ENCODE measurements at regions not wholly inside any gene's neighbourhood (a gene's known extent, or its start where the extent isn't known, plus 50 kb on each side); places are given as distances from the start of the nearest gene placed in this dataset.

DNA sequence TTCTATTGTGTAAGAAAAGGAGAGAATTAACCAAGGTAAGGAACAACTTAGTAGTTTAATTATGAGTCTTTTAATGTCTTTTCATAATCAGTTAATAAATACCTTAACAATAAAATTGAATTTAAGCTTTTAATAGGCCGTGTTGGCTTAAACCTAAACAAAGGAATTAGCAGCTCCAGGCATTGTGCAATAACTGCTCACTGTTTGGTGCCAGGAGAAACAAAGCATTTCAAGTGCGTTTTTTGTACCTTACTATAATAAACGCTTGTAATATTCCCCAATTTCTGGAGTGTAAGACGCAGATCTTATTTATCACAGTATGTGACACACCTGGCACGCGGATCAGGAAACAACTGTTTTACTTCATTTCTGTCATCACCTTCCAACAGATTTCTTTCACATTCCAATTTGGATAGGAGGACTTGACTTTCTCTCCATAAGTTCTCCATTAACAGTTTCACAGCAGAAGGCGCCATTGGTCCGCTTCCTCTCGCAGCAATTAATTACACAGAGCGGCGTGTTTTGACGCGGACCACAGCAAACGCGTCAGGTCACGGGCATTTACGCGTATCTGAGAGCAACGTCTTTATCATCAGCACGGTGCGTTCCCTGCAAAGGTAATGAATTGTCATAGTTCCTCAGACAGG, 335.8 kb upstream of the NT5E start:
- intact Hi-C loops (cut with DNase I, micrococcal nuclease) = no loop called here
- H3K4me3 ChIP-seq = no peak overlapping the region
- H3K9me3 ChIP-seq = no peaks in the 10 kb centered on the region
- ATAC-seq (no peak), DNase-seq (no peak)
- H3K36me3 ChIP-seq (ENCODE audit: low read depth) = no peaks in the 10 kb centered on the region
- no peaks in the 10 kb centered on the region for H3K4me1 ChIP-seq (ENCODE audit: low read depth)
- no peak for TF ChIP-seq CTCF (IDR thresholded peaks at IDR 0.05)

DNA sequence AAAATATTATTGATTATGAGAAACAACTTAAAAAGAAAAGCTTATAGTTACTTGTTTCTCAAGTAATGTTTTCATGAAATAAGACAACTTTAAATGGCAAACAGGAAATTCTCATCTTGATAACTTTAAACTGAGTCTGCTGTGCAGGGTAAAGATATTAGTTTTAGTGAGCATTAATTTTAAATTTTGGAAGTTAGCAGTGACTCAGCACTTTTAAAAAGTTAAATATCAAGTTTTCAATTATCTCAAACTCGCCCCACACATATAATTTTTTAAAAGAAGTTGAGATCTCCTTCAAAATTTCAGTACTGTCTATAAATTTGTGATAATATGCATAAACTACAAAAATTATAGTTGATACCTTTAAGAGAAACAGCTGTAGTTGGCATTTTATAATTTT, 337.3 kb upstream of the NT5E start:
- intact Hi-C loops (cut with DNase I, micrococcal nuclease) = no loop called here
- ATAC-seq = no peak
- DNase-seq = no peak
- H3K36me3 ChIP-seq (ENCODE audit: low read depth) = no peaks in the 10 kb centered on the region
- no peak overlapping the region for H3K4me3 ChIP-seq
- H3K9me3 ChIP-seq = no peaks in the 10 kb centered on the region
- no peak for TF ChIP-seq CTCF (IDR thresholded peaks at IDR 0.05)
- no peaks in the 10 kb centered on the region for H3K4me1 ChIP-seq (ENCODE audit: low read depth)

GRCh38 chr6:85111481-85112011, 338.3 kb upstream of the NT5E start:
- no peak for DNase-seq
- Histone ChIP-seq H3K36me3 (ENCODE audit: low read depth) (no peaks in the 10 kb centered on the region), H3K9me3 (no peaks in the 10 kb centered on the region), H3K4me1 (ENCODE audit: low read depth) (no peaks in the 10 kb centered on the region), H3K4me3 (no peak overlapping the region)
- no peak for ATAC-seq
- intact Hi-C loops (cut with DNase I, micrococcal nuclease) = no loop called here
- TF ChIP-seq CTCF (IDR thresholded peaks at IDR 0.05) = no peak

DNA sequence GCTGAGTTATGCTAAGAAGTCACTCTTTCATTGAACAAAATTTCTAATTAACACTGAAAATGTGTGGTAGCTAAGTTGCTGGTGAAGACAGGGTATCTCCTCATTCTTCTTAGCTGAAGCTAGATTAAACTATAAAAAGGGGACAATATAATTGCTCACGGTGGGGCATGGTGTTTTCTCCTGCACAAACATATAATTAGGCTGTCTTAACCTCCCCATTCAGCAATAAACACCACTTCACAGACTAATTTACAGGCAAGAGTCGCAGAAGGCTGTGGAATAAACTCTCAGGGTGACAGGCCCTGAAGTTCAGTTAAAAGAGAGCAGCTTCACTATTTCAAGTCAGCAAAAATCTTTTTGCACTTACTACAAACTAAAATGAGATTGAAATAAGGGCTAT, 338.9 kb upstream of the NT5E start:
- Histone ChIP-seq H3K4me3 (no peak overlapping the region), H3K36me3 (ENCODE audit: low read depth) (no peaks in the 10 kb centered on the region), H3K4me1 (ENCODE audit: low read depth) (no peaks in the 10 kb centered on the region), H3K9me3 (no peaks in the 10 kb centered on the region)
- no peak for ATAC-seq
- no peak for DNase-seq
- no peak for TF ChIP-seq CTCF (IDR thresholded peaks at IDR 0.05)
- intact Hi-C loops (cut with DNase I, micrococcal nuclease) = no loop called here

- H3K9me3 ChIP-seq = no peaks in the 10 kb centered on the region
- no peak for DNase-seq
Measured at GRCh38 chr6:85107701-85108100, 342.2 kb upstream of the NT5E start.

More at GRCh38 chr6:85107701-85108100, 342.2 kb upstream of the NT5E start:
- Histone ChIP-seq H3K36me3 (ENCODE audit: low read depth) (no peaks in the 10 kb centered on the region), H3K4me3 (no peak overlapping the region), H3K4me1 (ENCODE audit: low read depth) (no peaks in the 10 kb centered on the region)
- TF ChIP-seq CTCF (IDR thresholded peaks at IDR 0.05) = no peak
- intact Hi-C loops (cut with DNase I, micrococcal nuclease) = no loop called here
- ATAC-seq = no peak
